ENCODE measurements at regions not wholly inside any gene's neighbourhood (a gene's known extent, or its start where the extent isn't known, plus 50 kb on each side); places are given as distances from the start of the nearest gene placed in this dataset.

- TF ChIP-seq, protein P1, sequence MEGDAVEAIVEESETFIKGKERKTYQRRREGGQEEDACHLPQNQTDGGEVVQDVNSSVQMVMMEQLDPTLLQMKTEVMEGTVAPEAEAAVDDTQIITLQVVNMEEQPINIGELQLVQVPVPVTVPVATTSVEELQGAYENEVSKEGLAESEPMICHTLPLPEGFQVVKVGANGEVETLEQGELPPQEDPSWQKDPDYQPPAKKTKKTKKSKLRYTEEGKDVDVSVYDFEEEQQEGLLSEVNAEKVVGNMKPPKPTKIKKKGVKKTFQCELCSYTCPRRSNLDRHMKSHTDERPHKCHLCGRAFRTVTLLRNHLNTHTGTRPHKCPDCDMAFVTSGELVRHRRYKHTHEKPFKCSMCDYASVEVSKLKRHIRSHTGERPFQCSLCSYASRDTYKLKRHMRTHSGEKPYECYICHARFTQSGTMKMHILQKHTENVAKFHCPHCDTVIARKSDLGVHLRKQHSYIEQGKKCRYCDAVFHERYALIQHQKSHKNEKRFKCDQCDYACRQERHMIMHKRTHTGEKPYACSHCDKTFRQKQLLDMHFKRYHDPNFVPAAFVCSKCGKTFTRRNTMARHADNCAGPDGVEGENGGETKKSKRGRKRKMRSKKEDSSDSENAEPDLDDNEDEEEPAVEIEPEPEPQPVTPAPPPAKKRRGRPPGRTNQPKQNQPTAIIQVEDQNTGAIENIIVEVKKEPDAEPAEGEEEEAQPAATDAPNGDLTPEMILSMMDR (optimal IDR thresholded peaks at IDR 0.05 in 1 of 3, IDR thresholded peaks at IDR 0.05 in 1 of 3, conservative IDR thresholded peaks at IDR 0.05 in 1 of 3; ENCODE audit: extremely low read depth in 1 of 3, insufficient read depth in 2 of 3, low read length in 3 of 3) = no peak
- TF ChIP-seq EZH2 (IDR thresholded peaks at IDR 0.05; ENCODE audit: low read length) = no peak
Measured at GRCh38 chr16:85536073-85536410, 77.1 kb upstream of the GSE1 start.
